GM12892 (cell line): ENCODE measurements at regions not wholly inside any gene's neighbourhood (a gene's known extent, or its start where the extent isn't known, plus 50 kb on each side); places are given as distances from the start of the nearest gene placed in this dataset.

Experiments used
- DNase-seq: peaks from one replicate; pipeline ENCODE4 v3.0.0; 2011; ENCODE audit not compliant: insufficient read length
- FAIRE-seq: peaks from 2 replicates; lab custom pipeline; 2011; peaks lifted over from hg19 to GRCh38; lab: Jason Lieb, UNC
- POLR2A ChIP-seq: IDR thresholded peaks from 2 replicates; pipeline ENCODE4 v1.6.1; 2011; ENCODE audit warnings: low read depth, low read length, control low read depth
- POLR2AphosphoS5 ChIP-seq: IDR thresholded peaks from 2 replicates; pipeline ENCODE4 v1.6.1; 2011; ENCODE audit warnings: low read depth, low read length, control low read depth
- TAF1 ChIP-seq: IDR thresholded peaks from 2 replicates; pipeline ENCODE4 v1.6.1; 2011; ENCODE audit warnings: low read depth, mild to moderate bottlenecking, control low read depth, low read length, borderline replicate concordance

DNA sequence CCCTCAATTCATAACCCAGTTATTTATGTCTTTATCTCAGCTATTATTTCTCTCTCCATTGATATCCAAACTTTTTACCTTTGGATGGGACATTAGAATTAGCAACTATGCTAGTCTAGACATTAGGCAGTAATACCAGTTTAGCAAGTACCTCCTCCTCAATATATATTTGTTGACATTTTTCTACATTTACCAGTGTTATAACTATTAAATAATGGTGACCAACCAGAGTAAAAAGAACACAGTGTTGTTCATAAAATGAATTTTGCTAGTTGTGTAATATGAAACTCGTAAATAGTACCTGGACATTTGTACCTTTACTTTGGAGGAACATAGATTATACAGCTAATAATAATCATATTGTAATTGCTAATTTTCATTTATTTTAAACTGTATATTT, 554.6 kb upstream of the CDH6 start:
- TF ChIP-seq POLR2A (no peak), TAF1 (no peak), POLR2AphosphoS5 (no peak)
- no peak for FAIRE-seq
- no peak for DNase-seq

DNA sequence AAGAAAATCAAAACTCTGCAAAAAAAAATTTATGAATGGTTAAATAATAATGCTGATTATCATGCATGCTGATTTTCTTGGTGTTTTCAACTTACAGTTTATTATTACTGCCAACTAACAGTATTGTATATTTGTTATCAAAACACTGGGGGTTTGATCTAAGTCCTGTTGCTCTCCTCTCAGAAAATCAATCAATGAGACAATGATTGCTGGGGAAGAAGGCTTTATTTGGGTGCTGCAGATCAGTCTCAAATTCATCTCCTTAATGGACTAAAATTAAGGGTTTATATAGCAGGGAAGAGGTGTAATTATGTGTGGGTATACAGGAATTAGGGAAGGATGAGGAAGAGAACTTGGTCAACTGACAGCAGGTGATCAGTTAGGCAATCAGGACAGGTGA, 565.5 kb upstream of the CDH6 start:
- no peak for DNase-seq
- no peak for TF ChIP-seq TAF1
- no peak for TF ChIP-seq POLR2AphosphoS5
- no peak for TF ChIP-seq POLR2A
- no peak for FAIRE-seq

DNA sequence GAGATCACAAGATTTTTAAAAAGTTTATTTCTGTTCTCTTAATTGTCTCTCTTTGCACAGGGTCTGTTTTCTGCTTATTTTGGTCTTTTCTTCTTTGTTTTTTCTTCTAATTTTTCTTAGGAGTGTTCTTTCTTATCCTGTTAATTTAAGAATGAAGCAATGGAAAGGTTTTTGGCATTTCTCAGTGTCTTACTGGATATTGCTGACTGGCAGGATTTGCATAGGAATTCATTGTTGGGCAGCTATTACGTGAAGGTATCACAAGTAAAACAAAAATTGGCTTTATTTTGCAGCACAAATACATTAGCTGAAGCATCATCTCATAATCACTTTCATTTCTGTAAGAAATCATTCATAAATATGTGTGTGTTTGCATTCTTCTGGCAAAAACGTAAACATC, 566.9 kb upstream of the CDH6 start:
- DNase-seq (no peak), FAIRE-seq (no peak)
- TF ChIP-seq POLR2A (no peak), POLR2AphosphoS5 (no peak), TAF1 (no peak)

DNA sequence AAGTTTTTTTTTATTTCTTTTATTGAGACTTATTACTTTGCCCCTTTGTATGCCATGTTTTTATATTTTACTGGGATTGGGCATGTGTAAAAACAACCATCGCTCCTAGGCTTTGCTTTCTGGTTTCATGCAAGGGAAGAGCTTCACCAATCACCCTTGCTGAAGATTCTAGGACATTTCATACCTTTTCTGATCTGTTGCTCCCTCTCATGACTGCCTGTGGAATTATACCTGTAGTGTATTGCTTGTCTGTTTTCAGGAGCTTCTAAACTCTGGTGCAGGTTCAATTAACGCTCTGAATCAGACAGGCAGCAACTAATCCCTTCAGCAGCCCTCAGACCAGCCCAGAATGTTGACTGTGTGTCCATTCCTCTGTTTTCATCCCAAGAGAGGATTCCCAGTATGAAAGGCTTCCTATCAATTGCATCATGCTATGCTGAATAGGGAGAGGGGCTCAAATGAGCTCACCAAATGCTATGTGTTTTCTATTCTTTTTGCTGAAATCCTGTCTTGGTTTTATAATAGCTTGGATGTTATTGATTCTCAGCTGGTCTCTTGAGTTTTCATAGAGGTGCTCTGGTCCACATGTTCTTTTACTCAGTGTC, 572.9 kb upstream of the CDH6 start:
- FAIRE-seq, result no peak
- TF ChIP-seq POLR2AphosphoS5 (no peak), TAF1 (no peak), POLR2A (no peak)
- no peak for DNase-seq

DNA sequence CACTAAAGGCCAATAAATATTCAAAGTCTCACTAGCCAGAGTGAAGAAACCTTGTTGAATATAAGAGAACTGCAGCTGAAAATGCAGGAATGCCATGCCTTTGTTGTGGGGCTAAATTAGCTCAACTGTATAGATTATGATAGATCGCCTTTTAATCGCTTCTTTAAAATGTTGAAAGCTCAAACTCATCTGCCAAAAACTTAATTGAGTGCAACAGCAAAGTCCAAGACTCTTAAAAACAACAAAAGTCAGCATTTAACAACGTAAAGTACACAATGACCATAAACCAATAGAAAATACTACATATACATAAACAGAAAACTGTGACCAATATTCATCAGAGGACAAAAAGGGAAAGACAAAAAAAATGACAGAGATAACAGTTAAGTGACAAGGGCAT, 585.0 kb upstream of the CDH6 start:
- TF ChIP-seq TAF1 (no peak), POLR2A (no peak), POLR2AphosphoS5 (no peak)
- DNase-seq (no peak), FAIRE-seq (no peak)

DNA sequence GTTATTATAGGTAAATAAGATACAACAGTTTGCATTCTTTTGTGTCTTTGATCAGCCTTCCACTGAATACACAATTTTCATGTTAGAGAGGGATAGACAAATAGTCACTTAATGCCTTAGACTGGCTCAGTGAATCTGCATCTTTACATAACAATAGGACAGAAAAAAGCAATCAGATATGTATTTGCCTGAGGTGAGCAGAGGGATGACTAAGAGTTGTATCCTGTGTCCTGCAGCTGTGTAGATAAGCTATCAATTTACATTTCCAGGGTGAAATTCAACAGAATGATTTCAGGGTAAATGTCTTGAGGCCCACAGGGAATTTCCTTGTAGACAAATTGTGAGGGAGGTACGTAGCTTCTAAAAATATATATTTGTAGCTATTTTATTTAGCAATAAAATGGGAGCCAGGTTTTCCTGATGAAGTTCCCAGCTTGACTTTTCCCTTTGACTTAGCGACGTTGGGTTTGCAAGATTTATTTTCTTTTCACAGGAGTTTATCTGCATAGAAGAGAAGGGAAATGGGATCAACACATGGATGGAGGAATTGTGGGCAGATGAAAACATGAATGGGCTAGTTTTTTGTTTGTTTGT, 586.1 kb upstream of the CDH6 start:
- FAIRE-seq (no peak), DNase-seq (no peak)
- TF ChIP-seq TAF1 (no peak), POLR2AphosphoS5 (no peak), POLR2A (no peak)

DNA sequence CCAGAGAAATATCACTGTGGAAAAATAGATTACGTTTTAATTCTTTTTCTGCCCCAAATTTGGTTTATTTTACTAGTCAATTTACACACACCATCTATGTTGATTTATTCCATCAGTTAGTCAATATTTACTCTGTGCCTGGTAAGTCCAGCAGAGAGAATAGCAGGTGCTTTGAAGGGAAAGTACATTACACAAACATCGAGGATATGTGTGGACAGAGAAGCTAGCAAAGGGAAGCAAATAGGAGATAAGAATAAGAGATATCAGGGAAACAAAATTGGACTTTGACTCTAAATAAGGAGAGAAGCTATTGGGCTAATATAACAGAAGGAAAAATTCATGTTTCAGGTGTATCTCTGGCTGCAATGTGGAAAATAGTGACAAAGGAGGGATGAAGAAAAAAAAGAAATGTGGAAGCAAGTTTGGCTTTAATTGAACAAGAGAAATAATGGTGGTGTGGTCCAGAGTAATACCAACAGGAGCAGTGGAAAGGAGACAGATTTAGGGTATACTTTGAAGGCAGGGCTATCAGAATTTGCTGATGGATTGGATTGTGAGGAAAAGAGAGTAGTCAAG, 587.7 kb upstream of the CDH6 start:
- no peak for DNase-seq
- FAIRE-seq, result no peak
- TF ChIP-seq POLR2AphosphoS5 (no peak), TAF1 (no peak), POLR2A (no peak)

DNA sequence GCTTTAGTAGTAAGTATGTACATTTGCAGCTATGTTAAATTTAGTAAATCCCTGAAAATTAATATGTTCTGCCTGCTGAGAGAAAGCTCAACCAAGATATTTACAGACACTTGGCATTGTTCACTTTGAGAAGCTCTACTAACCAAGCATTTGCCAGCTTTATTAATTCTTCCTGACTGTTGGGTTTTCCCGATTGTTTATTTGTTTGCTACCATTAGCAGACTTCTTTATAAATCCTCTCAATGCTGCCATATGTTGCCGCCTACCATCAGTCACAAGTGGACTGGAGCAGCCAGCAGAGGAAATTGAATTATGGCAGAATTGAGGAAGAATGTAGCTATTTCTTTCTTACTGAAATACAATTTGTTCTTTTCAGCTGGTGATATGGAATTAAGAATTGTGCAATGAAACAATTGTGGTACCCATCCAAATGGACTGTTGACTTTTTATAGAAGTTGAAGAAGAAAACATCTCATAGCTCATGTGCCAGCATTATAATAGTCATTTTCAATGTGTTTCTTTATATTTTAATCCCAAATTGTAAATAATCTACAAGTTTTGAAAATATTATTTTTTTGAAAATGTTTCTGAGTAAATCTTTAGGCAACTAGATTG, 588.7 kb upstream of the CDH6 start:
- no peak for FAIRE-seq
- TF ChIP-seq TAF1, result no peak
- no peak for TF ChIP-seq POLR2A
- no peak for TF ChIP-seq POLR2AphosphoS5
- DNase-seq, result no peak

DNA sequence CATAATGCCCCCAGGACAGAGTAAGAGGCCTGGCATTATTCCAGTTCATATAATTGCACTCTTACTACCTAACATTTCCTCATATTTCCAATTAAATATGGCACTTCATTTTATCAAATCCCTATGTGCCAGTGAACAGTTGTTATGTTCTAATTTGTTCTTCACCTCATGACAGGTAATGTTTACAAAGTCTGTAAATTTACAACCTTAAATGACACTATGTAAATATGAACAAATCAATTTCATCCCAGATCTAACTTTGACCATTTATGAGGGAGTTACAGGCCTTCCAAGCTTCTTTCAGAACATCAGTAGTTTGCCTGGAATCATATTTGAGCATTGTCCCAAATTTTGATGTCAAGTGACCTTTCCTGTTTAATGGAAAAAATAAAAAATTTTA, 592.6 kb upstream of the CDH6 start:
- no peak for TF ChIP-seq TAF1
- no peak for TF ChIP-seq POLR2AphosphoS5
- TF ChIP-seq POLR2A, result no peak
- FAIRE-seq (no peak), DNase-seq (no peak)

DNA sequence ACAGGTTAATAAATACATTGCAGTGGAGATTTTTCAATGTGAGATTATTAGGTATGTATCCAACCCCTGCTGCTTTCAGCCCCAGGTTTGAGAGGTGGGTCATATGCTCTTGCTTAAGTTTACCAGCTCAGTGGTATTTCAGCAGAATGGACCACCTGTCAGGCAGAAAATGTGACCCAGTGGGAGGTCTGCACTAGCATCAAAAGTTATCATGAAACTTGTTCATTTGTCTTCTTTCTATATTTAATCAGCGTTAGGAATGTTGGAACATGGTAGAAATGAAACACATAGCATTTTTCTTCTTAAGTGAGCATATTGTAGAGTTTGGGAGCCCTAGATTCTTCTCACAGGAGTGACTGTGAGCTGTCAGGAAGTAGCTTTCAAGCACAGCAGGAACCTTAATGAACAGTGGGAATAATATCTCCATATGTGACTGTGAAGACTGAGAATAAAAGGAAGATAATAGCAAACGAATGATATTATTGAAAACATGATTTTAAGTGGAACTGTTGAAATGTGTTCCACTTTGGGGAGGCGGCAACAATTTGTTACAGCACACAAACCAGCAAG, 596.9 kb upstream of the CDH6 start:
- TF ChIP-seq POLR2A (no peak), POLR2AphosphoS5 (no peak), TAF1 (no peak)
- FAIRE-seq (no peak), DNase-seq (no peak)

DNA sequence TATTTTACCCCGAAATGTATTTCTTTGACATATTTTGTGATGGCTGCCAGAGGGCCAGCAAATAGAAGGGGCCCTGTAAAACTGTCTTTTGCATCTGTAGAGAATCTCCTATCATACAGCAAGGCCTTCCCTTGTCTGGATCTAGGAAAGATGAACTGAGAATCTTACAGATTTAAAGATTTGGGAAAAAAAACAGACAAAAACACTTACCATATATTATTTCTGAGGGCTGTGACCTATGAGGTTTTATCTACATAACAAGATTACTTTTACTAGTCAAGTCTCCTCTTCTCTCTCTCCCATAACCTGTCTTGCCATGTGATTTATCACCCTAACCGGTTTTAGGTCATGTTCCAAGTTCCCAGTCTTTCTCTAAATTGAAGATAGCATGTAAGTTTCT, 599.2 kb upstream of the CDH6 start:
- no peak for FAIRE-seq
- TF ChIP-seq POLR2A (no peak), POLR2AphosphoS5 (no peak)
- no peak for DNase-seq
